ENCODE measurements at regions not wholly inside any gene's neighbourhood (a gene's known extent, or its start where the extent isn't known, plus 50 kb on each side); places are given as distances from the start of the nearest gene placed in this dataset.

GRCh38 chr2:142684667-142685066, 192.8 kb upstream of the KYNU start:
- WGBS, 2 donors: 90 to 98% methylated on average over 3 of the region's 3 CpGs
- TF ChIP-seq CTCF (IDR thresholded peaks at IDR 0.05) (no peak), EP300 (IDR thresholded peaks at IDR 0.05) (no peak), POLR2AphosphoS5 (IDR thresholded peaks at IDR 0.05) (no peak), POLR2A (IDR thresholded peaks at IDR 0.05) (no peak)
- no peaks in the 10 kb centered on the region for H3K36me3 ChIP-seq
- H3K27ac ChIP-seq: no peak overlapping the region
- no peak overlapping the region for H3K4me3 ChIP-seq
- no peak for ATAC-seq (ENCODE audit: low FRiP score in 2 of 2)
- DNase-seq: no peak
- no peaks in the 10 kb centered on the region for H3K4me1 ChIP-seq
- H3K9me3 ChIP-seq: no peaks in the 10 kb centered on the region
- no peaks in the 10 kb centered on the region for H3K27me3 ChIP-seq

- no peaks in the 10 kb centered on the region for H3K36me3 ChIP-seq
- TF ChIP-seq CTCF (IDR thresholded peaks at IDR 0.05) (no peak), POLR2A (IDR thresholded peaks at IDR 0.05) (no peak), EP300 (IDR thresholded peaks at IDR 0.05) (no peak), POLR2AphosphoS5 (IDR thresholded peaks at IDR 0.05) (no peak)
- no peak overlapping the region for H3K4me3 ChIP-seq
- 87 to 89% methylated on average over 2 of the region's 2 CpGs for WGBS, 2 donors
- no peaks in the 10 kb centered on the region for H3K4me1 ChIP-seq
- DNase-seq (no peak), ATAC-seq (ENCODE audit: low FRiP score in 2 of 2) (no peak)
- H3K27ac ChIP-seq: no peak overlapping the region
- H3K9me3 ChIP-seq: no peaks in the 10 kb centered on the region
- no peaks in the 10 kb centered on the region for H3K27me3 ChIP-seq
Observed at GRCh38 chr2:142682528-142682927, 194.9 kb upstream of the KYNU start.

GRCh38 chr2:142681952-142682351, 195.5 kb upstream of the KYNU start:
- 33 to 55% methylated on average over 1 of the region's 1 CpG for WGBS, 2 donors
- Histone ChIP-seq H3K36me3 (no peaks in the 10 kb centered on the region), H3K4me3 (no peak overlapping the region), H3K27me3 (no peaks in the 10 kb centered on the region), H3K4me1 (no peaks in the 10 kb centered on the region), H3K27ac (no peak overlapping the region), H3K9me3 (no peaks in the 10 kb centered on the region)
- no peak for TF ChIP-seq POLR2A (IDR thresholded peaks at IDR 0.05)
- TF ChIP-seq EP300 (IDR thresholded peaks at IDR 0.05): no peak
- no peak for TF ChIP-seq POLR2AphosphoS5 (IDR thresholded peaks at IDR 0.05)
- no peak for TF ChIP-seq CTCF (IDR thresholded peaks at IDR 0.05)
- ATAC-seq (ENCODE audit: low FRiP score in 2 of 2): no peak
- DNase-seq: no peak

- ATAC-seq (ENCODE audit: low FRiP score in 2 of 2) (no peak), DNase-seq (no peak)
- H3K4me1 ChIP-seq: no peaks in the 10 kb centered on the region
- H3K27ac ChIP-seq: no peak overlapping the region
- H3K9me3 ChIP-seq: no peaks in the 10 kb centered on the region
- TF ChIP-seq EP300 (IDR thresholded peaks at IDR 0.05) (no peak), CTCF (IDR thresholded peaks at IDR 0.05) (no peak), POLR2A (IDR thresholded peaks at IDR 0.05) (no peak), POLR2AphosphoS5 (IDR thresholded peaks at IDR 0.05) (no peak)
- WGBS, 2 donors: 69 to 87% methylated on average over 1 of the region's 1 CpG
- H3K27me3 ChIP-seq: no peaks in the 10 kb centered on the region
- H3K36me3 ChIP-seq: no peaks in the 10 kb centered on the region
- no peak overlapping the region for H3K4me3 ChIP-seq
Observed at GRCh38 chr2:142678164-142678563, 199.3 kb upstream of the KYNU start.

- Histone ChIP-seq H3K4me1 (no peaks in the 10 kb centered on the region), H3K36me3 (no peaks in the 10 kb centered on the region), H3K27me3 (no peaks in the 10 kb centered on the region), H3K4me3 (no peak overlapping the region), H3K27ac (no peak overlapping the region), H3K9me3 (no peaks in the 10 kb centered on the region)
- ATAC-seq (ENCODE audit: low FRiP score in 2 of 2) (no peak), DNase-seq (no peak)
- TF ChIP-seq EP300 (IDR thresholded peaks at IDR 0.05) (no peak), POLR2A (IDR thresholded peaks at IDR 0.05) (no peak), CTCF (IDR thresholded peaks at IDR 0.05) (no peak), POLR2AphosphoS5 (IDR thresholded peaks at IDR 0.05) (no peak)
- 82% methylated on average over 5 of the region's 5 CpGs for WGBS, 2 donors
Observed at GRCh38 chr2:142675398-142675797, 202.1 kb upstream of the KYNU start.

Data from upper lobe of left lung (tissue), 6 donors.